HepG2 (cell line): ENCODE measurements at regions not wholly inside any gene's neighbourhood (a gene's known extent, or its start where the extent isn't known, plus 50 kb on each side); places are given as distances from the start of the nearest gene placed in this dataset.

ENCODE experiments used
- ATF1 ChIP-seq: IDR thresholded peaks from 2 replicates; pipeline ENCODE4 v1.6.1; 2016; ENCODE audit warnings: mild to moderate bottlenecking, control low read depth
- ERF ChIP-seq: IDR thresholded peaks from 2 replicates; pipeline ENCODE4 v1.6.1; 2018; ENCODE audit warnings: missing biosample characterization, missing genetic modification reagents
- IKZF4 ChIP-seq: sonication (generic); formaldehyde crosslinking; IDR thresholded peaks from 2 replicates; pipeline ENCODE4 v1.5.1; 2020; ENCODE audit warnings: borderline replicate concordance, mild to moderate bottlenecking, low read depth, missing genetic modification reagents; ENCODE audit errors: not compliant biosample characterization
- JDP2 ChIP-seq: sonication (generic); formaldehyde crosslinking; IDR thresholded peaks from 2 replicates; pipeline ENCODE4 v1.8.1; 2022; ENCODE audit warnings: missing genetic modification reagents, borderline replicate concordance
- JUNB ChIP-seq: sonication (generic); formaldehyde crosslinking; IDR thresholded peaks from 2 replicates; pipeline ENCODE4 v1.8.0; 2022; ENCODE audit warnings: missing genetic modification reagents, mild to moderate bottlenecking, borderline replicate concordance
- KDM2A ChIP-seq: sonication (generic); formaldehyde crosslinking; IDR thresholded peaks from 2 replicates; pipeline ENCODE4 v1.4.0; 2020; ENCODE audit warnings: low read depth, missing genetic modification reagents, borderline replicate concordance
- KDM5A ChIP-seq: fragments of 200-600 bp; sonication (generic); IDR thresholded peaks from 2 replicates; pipeline ENCODE4 v1.7.0; 2018; ENCODE audit warnings: antibody characterized with exemption, mild to moderate bottlenecking, low read length, borderline replicate concordance
- MIER2 ChIP-seq: IDR thresholded peaks from 2 replicates; pipeline ENCODE4 v1.6.1; 2016; ENCODE audit warnings: missing biosample characterization, missing genetic modification reagents
- MTA3 ChIP-seq: sonication (generic); formaldehyde crosslinking; IDR thresholded peaks from 2 replicates; pipeline ENCODE4 v1.4.0; 2020; ENCODE audit warnings: missing genetic modification reagents
- POLR2G ChIP-seq: fragments of 200-400 bp; formaldehyde crosslinking; IDR thresholded peaks from 2 replicates; pipeline ENCODE4 v1.6.1; 2018; ENCODE audit warnings: mild to moderate bottlenecking, low read depth, low read length, moderate library complexity
- RXRB ChIP-seq: IDR thresholded peaks from 2 replicates; pipeline ENCODE4 v1.6.1; 2016; ENCODE audit warnings: borderline replicate concordance, missing genetic modification reagents, missing compliant biosample characterization
- TBX2 ChIP-seq: sonication (generic); formaldehyde crosslinking; IDR thresholded peaks from 2 replicates; pipeline ENCODE4 v1.5.0; 2020; ENCODE audit warnings: missing genetic modification reagents, mild to moderate bottlenecking, borderline replicate concordance
- TCF7 ChIP-seq: sonication (generic); IDR thresholded peaks from 2 replicates; pipeline ENCODE4 v1.6.1; 2016; ENCODE audit warnings: antibody characterized with exemption, low read depth
- THYN1 ChIP-seq: sonication (generic); formaldehyde crosslinking; IDR thresholded peaks from 2 replicates; pipeline ENCODE4 v1.8.1; 2023; ENCODE audit warnings: low read depth, mild to moderate bottlenecking, moderate library complexity, missing genetic modification reagents, borderline replicate concordance
- ZFP36 ChIP-seq: fragments of 150-350 bp; IDR thresholded peaks from 2 replicates; pipeline ENCODE4 v1.6.1; 2018; ENCODE audit warnings: borderline replicate concordance, low read length, low read depth; ENCODE audit not compliant: partially characterized antibody
- ZFP37 ChIP-seq: sonication (generic); formaldehyde crosslinking; IDR thresholded peaks from 2 replicates; pipeline ENCODE4 v1.4.0; 2020; ENCODE audit warnings: missing genetic modification reagents, borderline replicate concordance
- ZNF234 ChIP-seq: sonication (generic); formaldehyde crosslinking; conservative IDR thresholded peaks from 2 replicates; pipeline ENCODE4 v1.5.1; 2020; ENCODE audit warnings: mild to moderate bottlenecking, missing genetic modification reagents
- ZNF33A ChIP-seq: sonication (generic); formaldehyde crosslinking; IDR thresholded peaks from 2 replicates; pipeline ENCODE4 v1.5.1; 2020; ENCODE audit warnings: missing genetic modification reagents, mild to moderate bottlenecking, moderate library complexity, borderline replicate concordance
- ZNF556 ChIP-seq: sonication (generic); formaldehyde crosslinking; IDR thresholded peaks from 2 replicates; pipeline ENCODE4 v1.4.0; 2020; ENCODE audit warnings: mild to moderate bottlenecking, missing genetic modification reagents, borderline replicate concordance
- TF ChIP-seq, protein P1 (sequence below): sonication (generic); formaldehyde crosslinking; IDR thresholded peaks from 2 replicates; pipeline ENCODE4 v1.8.0; 2022; ENCODE audit warnings: missing genetic modification reagents, mild to moderate bottlenecking, borderline replicate concordance
- TF ChIP-seq, protein P2 (sequence below): sonication (generic); formaldehyde crosslinking; IDR thresholded peaks from 2 replicates; pipeline ENCODE4 v1.8.1; 2023; ENCODE audit warnings: mild to moderate bottlenecking, missing genetic modification reagents
- TF ChIP-seq, protein P3 (sequence below): sonication (generic); formaldehyde crosslinking; IDR thresholded peaks from 2 replicates; pipeline ENCODE4 v1.9.0; 2021; ENCODE audit warnings: missing genetic modification reagents, borderline replicate concordance
- TF ChIP-seq, protein P4 (sequence below): sonication (generic); formaldehyde crosslinking; IDR thresholded peaks from 2 replicates; pipeline ENCODE4 v1.4.0; 2020; ENCODE audit warnings: low read depth, mild to moderate bottlenecking, missing genetic modification reagents

DNA sequence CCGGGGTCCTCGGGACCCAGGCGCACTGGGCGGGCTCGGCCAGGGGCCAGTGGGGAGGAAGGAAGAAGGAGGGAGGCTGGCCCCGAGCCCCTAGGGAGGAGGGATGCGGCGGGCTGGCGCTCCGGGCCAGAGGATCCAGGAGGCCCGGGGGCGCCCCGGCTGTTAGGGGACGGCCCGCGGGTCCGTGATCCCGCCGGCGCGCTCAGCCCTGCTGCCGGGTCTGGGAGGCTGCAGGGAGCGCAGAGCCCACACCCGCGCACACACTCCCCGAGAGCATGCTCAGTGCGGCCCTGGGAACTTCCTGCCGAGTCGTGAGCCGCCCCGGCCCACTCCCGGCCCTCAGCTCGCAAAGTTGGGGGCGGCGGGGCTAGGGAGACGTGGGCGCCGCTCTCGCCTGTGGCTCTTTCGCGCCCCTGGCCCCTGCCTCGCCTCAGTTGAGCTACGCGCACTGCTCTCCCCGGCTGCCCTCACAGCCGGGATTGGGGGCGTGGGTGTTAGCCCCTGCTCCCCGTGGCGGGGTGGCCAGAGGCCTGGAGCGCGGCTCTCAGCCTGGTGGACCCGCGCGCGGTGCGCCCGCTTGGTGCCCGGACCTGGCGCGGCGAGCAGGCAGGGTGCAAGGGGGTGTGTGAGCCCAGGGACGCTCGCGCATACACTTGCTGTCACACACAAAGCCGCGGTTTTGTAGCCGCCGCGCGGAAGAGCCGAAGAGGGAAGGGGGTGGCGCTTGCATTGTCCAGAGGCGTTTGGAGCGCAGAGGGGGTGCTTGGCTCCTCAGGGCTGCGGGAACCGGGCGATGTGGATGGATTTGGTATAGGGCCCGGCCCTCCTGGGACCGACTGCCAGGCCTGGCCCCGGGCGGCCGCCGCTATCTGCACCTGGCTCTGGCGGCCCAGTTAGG lies 132.9 kb upstream of the MGAT5 start (continued):
- TF ChIP-seq, protein P1, sequence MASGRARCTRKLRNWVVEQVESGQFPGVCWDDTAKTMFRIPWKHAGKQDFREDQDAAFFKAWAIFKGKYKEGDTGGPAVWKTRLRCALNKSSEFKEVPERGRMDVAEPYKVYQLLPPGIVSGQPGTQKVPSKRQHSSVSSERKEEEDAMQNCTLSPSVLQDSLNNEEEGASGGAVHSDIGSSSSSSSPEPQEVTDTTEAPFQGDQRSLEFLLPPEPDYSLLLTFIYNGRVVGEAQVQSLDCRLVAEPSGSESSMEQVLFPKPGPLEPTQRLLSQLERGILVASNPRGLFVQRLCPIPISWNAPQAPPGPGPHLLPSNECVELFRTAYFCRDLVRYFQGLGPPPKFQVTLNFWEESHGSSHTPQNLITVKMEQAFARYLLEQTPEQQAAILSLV (CRISPR knock-in tag) = peak; percentile 63; the same call in 1 of the 2 replicates
- TF ChIP-seq KDM5A = no peak
- peak; percentile 73; the same call in 1 of the 2 replicates for TF ChIP-seq POLR2G
- TF ChIP-seq ZNF33A (CRISPR knock-in tag) = 0 out of 2 replicates have a peak, but pooled peaks have one; percentile 69
- no peak for TF ChIP-seq JUNB
- TF ChIP-seq THYN1 (CRISPR knock-in tag) = peak; percentile 84; the same call in 1 of the 2 replicates
- peak; percentile 82; the same call in 1 of the 2 replicates for TF ChIP-seq KDM2A (CRISPR knock-in tag)
- TF ChIP-seq, protein P2, sequence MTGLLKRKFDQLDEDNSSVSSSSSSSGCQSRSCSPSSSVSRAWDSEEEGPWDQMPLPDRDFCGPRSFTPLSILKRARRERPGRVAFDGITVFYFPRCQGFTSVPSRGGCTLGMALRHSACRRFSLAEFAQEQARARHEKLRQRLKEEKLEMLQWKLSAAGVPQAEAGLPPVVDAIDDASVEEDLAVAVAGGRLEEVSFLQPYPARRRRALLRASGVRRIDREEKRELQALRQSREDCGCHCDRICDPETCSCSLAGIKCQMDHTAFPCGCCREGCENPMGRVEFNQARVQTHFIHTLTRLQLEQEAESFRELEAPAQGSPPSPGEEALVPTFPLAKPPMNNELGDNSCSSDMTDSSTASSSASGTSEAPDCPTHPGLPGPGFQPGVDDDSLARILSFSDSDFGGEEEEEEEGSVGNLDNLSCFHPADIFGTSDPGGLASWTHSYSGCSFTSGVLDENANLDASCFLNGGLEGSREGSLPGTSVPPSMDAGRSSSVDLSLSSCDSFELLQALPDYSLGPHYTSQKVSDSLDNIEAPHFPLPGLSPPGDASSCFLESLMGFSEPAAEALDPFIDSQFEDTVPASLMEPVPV (CRISPR knock-in tag) = peak; percentile 95
- no peak for TF ChIP-seq TCF7
- TF ChIP-seq ATF1 (CRISPR knock-in tag) = no peak
- no peak for TF ChIP-seq ZNF234
- no peak for TF ChIP-seq MTA3
- TF ChIP-seq, protein P3, sequence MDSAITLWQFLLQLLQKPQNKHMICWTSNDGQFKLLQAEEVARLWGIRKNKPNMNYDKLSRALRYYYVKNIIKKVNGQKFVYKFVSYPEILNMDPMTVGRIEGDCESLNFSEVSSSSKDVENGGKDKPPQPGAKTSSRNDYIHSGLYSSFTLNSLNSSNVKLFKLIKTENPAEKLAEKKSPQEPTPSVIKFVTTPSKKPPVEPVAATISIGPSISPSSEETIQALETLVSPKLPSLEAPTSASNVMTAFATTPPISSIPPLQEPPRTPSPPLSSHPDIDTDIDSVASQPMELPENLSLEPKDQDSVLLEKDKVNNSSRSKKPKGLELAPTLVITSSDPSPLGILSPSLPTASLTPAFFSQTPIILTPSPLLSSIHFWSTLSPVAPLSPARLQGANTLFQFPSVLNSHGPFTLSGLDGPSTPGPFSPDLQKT (CRISPR knock-in tag) = no peak
- peak; percentile 71 for TF ChIP-seq IKZF4
- TF ChIP-seq, protein P4, sequence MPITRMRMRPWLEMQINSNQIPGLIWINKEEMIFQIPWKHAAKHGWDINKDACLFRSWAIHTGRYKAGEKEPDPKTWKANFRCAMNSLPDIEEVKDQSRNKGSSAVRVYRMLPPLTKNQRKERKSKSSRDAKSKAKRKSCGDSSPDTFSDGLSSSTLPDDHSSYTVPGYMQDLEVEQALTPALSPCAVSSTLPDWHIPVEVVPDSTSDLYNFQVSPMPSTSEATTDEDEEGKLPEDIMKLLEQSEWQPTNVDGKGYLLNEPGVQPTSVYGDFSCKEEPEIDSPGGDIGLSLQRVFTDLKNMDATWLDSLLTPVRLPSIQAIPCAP = no peak
- no peak for TF ChIP-seq RXRB (CRISPR knock-in tag)
- TF ChIP-seq JDP2 = no peak
- peak; percentile 65; the same call in 1 of the 2 replicates for TF ChIP-seq TBX2 (CRISPR knock-in tag)
- 0 out of 2 replicates have a peak, but pooled peaks have one; percentile 19 for TF ChIP-seq ZNF556 (CRISPR knock-in tag)
- TF ChIP-seq ZFP37 (CRISPR knock-in tag) = no peak
- no peak for TF ChIP-seq ZFP36
- no peak for TF ChIP-seq MIER2 (CRISPR knock-in tag)
- no peak for TF ChIP-seq ERF (CRISPR knock-in tag)
